GM19023 (cell line): ENCODE measurements at regions not wholly inside any gene's neighbourhood (a gene's known extent, or its start where the extent isn't known, plus 50 kb on each side); places are given as distances from the start of the nearest gene placed in this dataset.
"Not testable (repeated sequence)": the region's sequence is repeated elsewhere in the genome, so short reads cannot be mapped to it uniquely, and the experiment has no call there.

Experiments
- ATAC-seq: cut with Tn5 transposase; IDR thresholded peaks from one replicate; pipeline ENCODE4 v1.9.1; 2021; ENCODE audit warnings: mild to moderate bottlenecking, moderate library complexity; ENCODE audit not compliant: unreplicated experiment

DNA sequence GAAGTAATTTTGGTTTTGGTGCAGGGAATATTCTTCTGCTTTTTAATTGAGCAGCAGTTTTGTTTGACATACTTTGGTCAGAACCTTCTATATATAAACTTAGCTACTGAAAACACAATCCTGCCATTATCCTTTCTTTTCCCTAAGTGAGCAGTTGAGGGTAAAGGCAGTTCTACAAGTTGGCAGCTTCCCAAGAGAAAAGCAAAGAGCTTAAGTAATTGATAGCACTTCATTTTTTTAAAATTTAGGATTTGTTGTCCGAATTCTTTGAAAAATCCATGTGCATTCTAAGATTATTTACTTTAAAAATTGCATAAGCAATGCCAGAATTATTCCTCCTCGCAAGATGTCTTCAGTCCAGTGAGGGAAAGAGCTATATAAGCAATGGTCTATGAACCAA lies 1394.1 kb downstream of the FAM181B start:
- no peak for ATAC-seq

GRCh38 chr11:81337756-81338155 lies 1395.9 kb downstream of the FAM181B start:
- no peak for ATAC-seq

- no peak for ATAC-seq
Observed at GRCh38 chr11:81332276-81332675, 1401.4 kb downstream of the FAM181B start.

DNA sequence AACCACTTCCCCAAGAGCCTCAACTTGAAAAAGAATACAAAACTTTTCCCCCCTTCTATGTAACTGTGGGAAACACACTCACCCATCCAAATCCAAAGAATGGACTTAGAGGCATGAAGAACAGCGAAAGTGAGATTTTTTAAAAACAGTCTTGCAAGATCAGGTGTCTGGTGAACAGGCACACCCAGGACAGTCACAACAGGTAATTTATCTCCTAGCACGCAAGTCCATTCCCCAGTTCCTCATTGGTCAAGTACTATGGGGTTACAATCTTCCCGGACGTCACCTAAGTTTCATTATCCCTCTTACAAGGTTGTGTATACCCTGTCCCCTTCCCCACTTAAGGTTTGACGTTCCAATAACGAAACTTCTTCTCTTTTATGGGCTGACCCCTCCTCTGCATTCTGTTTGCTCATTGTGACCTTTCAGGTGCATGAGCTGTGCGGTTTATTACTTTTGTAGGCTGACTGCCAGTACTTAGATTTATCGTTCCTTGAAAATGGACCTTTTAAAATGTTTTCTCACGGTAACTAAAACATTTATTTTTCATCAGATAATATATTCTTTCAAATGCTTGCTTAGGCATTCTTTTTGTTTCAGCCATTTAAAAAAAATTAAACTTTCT lies 1401.9 kb downstream of the FAM181B start:
- ATAC-seq, result no peak

GRCh38 chr11:81331088-81331487 lies 1402.6 kb downstream of the FAM181B start:
- ATAC-seq, result no peak

GRCh38 chr11:81303038-81303664 lies 1430.5 kb downstream of the FAM181B start:
- ATAC-seq, result no peak

DNA sequence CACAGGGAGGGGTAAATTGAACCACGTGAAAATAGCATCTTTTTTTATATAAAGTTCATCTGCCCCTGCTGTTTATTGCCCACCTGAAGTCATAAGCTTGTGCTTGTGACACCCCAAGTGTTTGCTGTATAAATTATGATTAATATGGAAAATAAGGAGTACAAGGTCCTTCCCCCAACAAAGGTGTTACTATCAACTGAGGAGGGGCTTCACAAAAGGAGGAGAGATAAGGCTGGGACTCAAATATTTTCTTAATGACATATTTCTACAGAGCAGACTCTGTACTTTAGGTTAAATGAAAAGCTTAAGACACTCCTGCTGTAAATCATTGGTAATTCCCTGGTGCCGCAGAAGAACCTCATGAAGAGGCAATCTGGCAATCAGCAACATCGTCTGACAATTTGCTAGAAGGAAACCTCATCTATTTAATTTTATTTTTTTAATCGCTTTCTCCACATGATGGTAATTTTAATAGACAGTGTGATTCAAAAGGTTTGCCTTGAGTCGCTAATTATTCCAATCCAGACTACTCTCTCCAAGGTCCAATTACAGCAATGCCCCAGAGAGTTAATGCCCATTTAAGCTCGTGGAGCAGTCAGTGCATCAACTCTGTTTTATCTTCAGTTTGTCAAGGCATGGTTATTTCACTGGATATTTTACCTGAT lies 1432.4 kb downstream of the FAM181B start:
- ATAC-seq, result no peak

GRCh38 chr11:81286959-81287358 lies 1446.7 kb downstream of the FAM181B start:
- no peak for ATAC-seq

DNA sequence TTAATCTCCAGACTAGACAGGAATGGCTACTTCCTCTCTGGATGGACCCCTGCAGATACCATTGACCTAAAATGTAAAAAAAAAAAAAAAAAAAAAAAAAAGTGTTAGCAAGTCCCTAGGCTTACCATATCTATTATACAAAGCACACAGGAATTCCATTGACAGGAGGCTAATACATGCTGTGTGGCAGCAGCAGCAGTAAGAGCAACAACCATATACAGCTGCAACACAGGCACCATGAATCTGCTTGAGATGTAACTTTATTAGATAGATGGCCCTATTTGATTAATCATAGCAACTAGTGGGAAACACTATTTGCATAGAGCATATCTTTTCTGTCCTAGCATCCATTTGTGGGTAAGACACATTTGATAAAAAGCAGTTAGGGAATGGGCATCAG lies 1447.1 kb downstream of the FAM181B start:
- no peak for ATAC-seq

DNA sequence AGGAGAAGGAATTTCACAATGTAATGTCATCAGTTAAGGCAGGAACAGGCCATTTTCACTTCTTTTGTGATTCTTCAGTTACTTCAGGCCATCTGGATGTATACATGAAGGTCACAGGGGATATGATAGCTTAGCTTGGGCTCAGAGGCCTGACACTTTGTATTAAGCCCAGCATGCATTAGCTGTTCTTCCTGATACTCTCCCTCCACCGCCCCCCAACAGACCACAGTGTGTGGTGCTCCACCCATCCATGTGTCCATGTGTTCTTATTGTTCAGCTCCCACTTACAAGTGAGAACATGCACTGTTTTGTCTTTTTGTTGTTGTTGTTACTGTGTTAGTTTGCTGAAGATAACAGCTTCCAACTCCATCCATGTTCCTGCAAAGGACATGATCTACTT lies 1453.4 kb downstream of the FAM181B start:
- not testable (repeated sequence) for ATAC-seq

- ATAC-seq, result no peak
Observed at GRCh38 chr11:81278991-81279390, 1454.7 kb downstream of the FAM181B start.

DNA sequence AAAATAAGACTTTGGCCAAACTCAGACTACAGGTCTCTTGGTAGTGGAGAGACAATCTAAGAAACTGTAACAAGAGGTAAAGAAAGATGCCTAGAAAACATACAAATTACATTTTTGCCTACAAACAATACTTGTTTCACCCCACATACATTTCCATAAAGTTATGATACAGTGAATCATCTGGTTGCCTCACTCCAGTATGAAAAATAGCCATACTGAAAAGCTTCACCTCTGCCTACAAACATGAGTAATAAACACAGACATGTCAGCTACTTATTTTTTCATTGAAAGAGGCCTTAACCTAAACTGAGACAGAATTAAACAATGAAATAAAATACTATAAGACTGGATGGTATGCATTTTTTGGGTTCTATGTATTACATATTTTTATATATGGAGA lies 1463.0 kb downstream of the FAM181B start:
- no peak for ATAC-seq

DNA sequence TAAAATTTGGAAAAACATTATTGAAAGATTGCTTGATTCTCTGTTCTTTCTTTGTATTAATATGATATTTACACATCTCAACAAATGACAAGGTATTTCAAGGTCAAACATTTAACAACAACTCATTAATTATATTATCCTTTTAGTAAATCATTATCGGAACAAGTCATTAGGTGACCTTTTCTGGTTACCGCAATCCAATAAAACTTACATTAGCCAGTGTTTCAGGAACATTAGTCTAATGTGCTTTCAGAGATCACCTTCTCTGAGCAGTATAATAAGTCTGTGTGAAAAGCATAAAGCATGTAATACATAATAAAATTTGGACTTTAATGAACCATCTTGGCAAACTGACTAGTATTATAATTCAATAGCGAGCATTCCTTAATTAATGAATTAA lies 1466.4 kb downstream of the FAM181B start:
- ATAC-seq, result no peak

- ATAC-seq, result no peak
Observed at GRCh38 chr11:81259471-81259870, 1474.2 kb downstream of the FAM181B start.

DNA sequence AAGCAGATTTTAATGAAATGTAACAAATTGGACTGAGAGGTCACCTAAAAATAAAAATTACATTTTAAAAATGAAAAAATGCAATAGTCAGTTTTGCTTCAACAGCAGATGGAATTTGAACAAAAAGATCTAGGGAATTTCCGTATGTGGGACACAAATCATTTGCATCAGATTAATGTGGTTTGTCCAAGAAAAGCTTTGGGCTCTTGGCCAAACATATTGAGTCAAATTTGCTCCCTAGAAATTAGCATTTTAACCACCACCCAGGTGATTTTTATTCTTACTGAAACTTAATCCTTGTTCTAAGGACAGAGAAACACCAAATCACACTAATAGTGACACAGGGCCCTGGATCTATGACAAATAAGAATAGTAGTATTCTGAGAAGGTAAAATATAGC lies 1477.8 kb downstream of the FAM181B start:
- no peak for ATAC-seq

DNA sequence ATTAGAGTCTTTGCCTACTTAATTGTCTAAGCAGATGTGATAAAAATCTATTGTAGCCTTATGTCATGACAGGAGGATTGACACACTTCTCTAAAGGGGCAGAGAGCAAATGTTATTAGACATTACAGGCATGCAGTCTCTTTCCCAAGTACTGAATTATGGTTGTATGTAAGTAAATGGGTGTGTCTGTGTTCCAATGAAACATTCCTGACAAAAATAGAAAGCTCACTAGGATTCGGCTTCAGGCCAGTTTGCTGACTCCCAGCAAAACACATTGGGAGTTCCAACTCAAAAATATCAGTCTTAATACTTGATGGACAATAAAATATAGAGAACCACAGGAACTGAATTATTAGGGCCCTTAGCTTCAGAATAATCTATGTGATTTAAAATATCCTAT lies 1480.4 kb downstream of the FAM181B start:
- ATAC-seq, result no peak

DNA sequence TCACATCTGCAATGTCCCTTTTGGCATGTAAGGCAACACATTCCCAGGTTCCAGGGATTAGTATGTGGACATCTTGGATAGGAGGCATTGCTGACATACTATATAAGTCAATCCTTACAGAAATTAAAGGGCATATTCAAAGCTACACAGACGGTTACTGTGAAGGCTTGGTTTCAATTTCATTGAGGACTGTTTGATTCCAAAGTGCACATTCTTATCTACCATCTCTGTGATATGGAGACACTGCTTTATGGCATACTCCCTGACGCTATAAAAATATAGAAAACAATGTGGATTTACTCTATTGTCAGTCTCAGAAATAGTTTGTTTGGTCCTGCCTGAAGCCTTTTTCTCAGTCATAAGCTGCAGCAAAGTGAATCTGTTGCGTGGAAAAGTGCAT lies 1486.7 kb downstream of the FAM181B start:
- no peak for ATAC-seq

GRCh38 chr11:81245791-81246190 lies 1487.9 kb downstream of the FAM181B start:
- ATAC-seq, result no peak

GRCh38 chr11:81241672-81242275 lies 1491.9 kb downstream of the FAM181B start:
- no peak for ATAC-seq

- ATAC-seq, result no peak
Observed at GRCh38 chr11:81237139-81237538, 1496.5 kb downstream of the FAM181B start.

DNA sequence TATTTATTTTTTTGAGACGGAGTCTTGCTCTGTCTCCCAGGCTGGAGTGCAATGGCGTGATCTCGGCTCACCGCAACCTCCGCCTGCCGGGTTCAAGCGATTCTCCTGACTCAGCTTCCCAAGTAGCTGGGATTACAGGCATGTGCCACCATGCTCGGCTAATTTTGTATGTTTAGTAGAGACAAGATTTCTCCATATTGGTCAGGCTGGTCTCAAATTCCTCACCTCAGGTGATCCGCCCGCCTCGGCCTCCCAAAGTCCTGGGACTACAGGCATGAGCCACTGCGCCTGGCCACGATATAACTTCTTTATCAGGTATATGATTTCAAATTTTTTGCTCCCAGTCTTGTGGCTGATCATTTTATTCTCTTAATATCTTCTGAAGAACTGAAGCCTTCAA lies 1506.3 kb downstream of the FAM181B start:
- not testable (repeated sequence) for ATAC-seq

- ATAC-seq, result no peak
Observed at GRCh38 chr11:81224396-81224795, 1509.3 kb downstream of the FAM181B start.
